IgD-negative memory B cell (primary cell): ENCODE measurements at regions not wholly inside any gene's neighbourhood (a gene's known extent, or its start where the extent isn't known, plus 50 kb on each side); places are given as distances from the start of the nearest gene placed in this dataset.

ENCODE experiments used
- H3K27ac Mint-ChIP-seq, 3 donors: one replicate each; pipeline ENCODE4 v1.8.0; 2020 to 2022; ENCODE audit warnings: mild to moderate bottlenecking in 3 of 3, mixed read lengths in 3 of 3, moderate library complexity in 1 of 3
- H3K27me3 Mint-ChIP-seq: one replicate; pipeline ENCODE4 v1.8.0; 2021; ENCODE audit warnings: mixed read lengths
- H3K36me3 Mint-ChIP-seq: one replicate; pipeline ENCODE4 v1.8.0; 2020; ENCODE audit warnings: mild to moderate bottlenecking, mixed read lengths
- H3K4me1 Mint-ChIP-seq, 3 donors: one replicate each; pipeline ENCODE4 v1.8.0; 2020 to 2022; ENCODE audit warnings: mixed read lengths in 3 of 3, mild to moderate bottlenecking in 1 of 3
- H3K4me3 Mint-ChIP-seq, 4 donors: one replicate each; pipeline ENCODE4 v1.8.0; 2020 to 2022; ENCODE audit warnings: mild to moderate bottlenecking in 4 of 4, mixed read lengths in 4 of 4, moderate library complexity in 3 of 4
- H3K9me3 Mint-ChIP-seq, 3 donors: one replicate each; pipeline ENCODE4 v1.8.0; 2020 to 2021; ENCODE audit warnings: mixed read lengths in 3 of 3, mild to moderate bottlenecking in 1 of 3

- H3K27ac Mint-ChIP-seq = no peak overlapping the region
- H3K9me3 Mint-ChIP-seq = peaks cover 0 to 3% (median 2%) of the 10 kb centered on the region in 3 donors
These were observed 397.0 kb downstream of the METTL15 start for GRCh38 chr11:28505232-28505631.

GRCh38 chr11:28504555-28505110 lies 396.4 kb downstream of the METTL15 start:
- no peaks in the 10 kb centered on the region for H3K4me1 Mint-ChIP-seq
- H3K9me3 Mint-ChIP-seq = peaks cover 0 to 3% (median 2%) of the 10 kb centered on the region in 3 donors
- peaks cover 2% of the 10 kb centered on the region for H3K36me3 Mint-ChIP-seq
- H3K27me3 Mint-ChIP-seq = no peaks in the 10 kb centered on the region
- H3K4me3 Mint-ChIP-seq = no peak overlapping the region
- H3K27ac Mint-ChIP-seq = no peak overlapping the region

More at GRCh38 chr11:28505232-28505631, 397.0 kb downstream of the METTL15 start:
- no peak overlapping the region for H3K4me3 Mint-ChIP-seq
- peaks cover 2% of the 10 kb centered on the region for H3K36me3 Mint-ChIP-seq
- H3K4me1 Mint-ChIP-seq = no peaks in the 10 kb centered on the region
- no peaks in the 10 kb centered on the region for H3K27me3 Mint-ChIP-seq

- Mint-ChIP-seq H3K4me1 (no peaks in the 10 kb centered on the region), H3K36me3 (peaks cover 1% of the 10 kb centered on the region), H3K27me3 (no peaks in the 10 kb centered on the region), H3K9me3 (peaks cover 0 to 2% (median 0%) of the 10 kb centered on the region in 3 donors), H3K27ac (no peak overlapping the region), H3K4me3 (no peak overlapping the region)
These were observed 387.1 kb downstream of the METTL15 start for GRCh38 chr11:28495333-28495732.

GRCh38 chr11:28491431-28491830 lies 383.2 kb downstream of the METTL15 start:
- no peaks in the 10 kb centered on the region for H3K36me3 Mint-ChIP-seq
- H3K27me3 Mint-ChIP-seq = no peaks in the 10 kb centered on the region
- no peaks in the 10 kb centered on the region for H3K4me1 Mint-ChIP-seq
- H3K4me3 Mint-ChIP-seq = no peak overlapping the region
- H3K9me3 Mint-ChIP-seq = peaks cover 0 to 2% (median 0%) of the 10 kb centered on the region in 3 donors
- H3K27ac Mint-ChIP-seq = no peak overlapping the region

GRCh38 chr11:28490773-28491382 lies 382.7 kb downstream of the METTL15 start:
- Mint-ChIP-seq H3K9me3 (peaks cover 0 to under 1% (median 0%) of the 10 kb centered on the region in 3 donors), H3K4me3 (no peak overlapping the region), H3K4me1 (no peaks in the 10 kb centered on the region), H3K27ac (no peak overlapping the region), H3K36me3 (no peaks in the 10 kb centered on the region), H3K27me3 (no peaks in the 10 kb centered on the region)

GRCh38 chr11:28488336-28488735 lies 380.1 kb downstream of the METTL15 start:
- Mint-ChIP-seq H3K9me3 (no peaks in the 10 kb centered on the region), H3K27me3 (no peaks in the 10 kb centered on the region), H3K27ac (no peak overlapping the region), H3K4me3 (no peak overlapping the region), H3K36me3 (no peaks in the 10 kb centered on the region), H3K4me1 (no peaks in the 10 kb centered on the region)

GRCh38 chr11:28483072-28483867 lies 375.1 kb downstream of the METTL15 start:
- Mint-ChIP-seq H3K4me3 (no peak overlapping the region), H3K27ac (no peak overlapping the region), H3K9me3 (no peaks in the 10 kb centered on the region), H3K4me1 (no peaks in the 10 kb centered on the region), H3K36me3 (no peaks in the 10 kb centered on the region), H3K27me3 (no peaks in the 10 kb centered on the region)

GRCh38 chr11:28482666-28483065 lies 374.5 kb downstream of the METTL15 start:
- Mint-ChIP-seq H3K36me3 (no peaks in the 10 kb centered on the region), H3K27ac (no peak overlapping the region), H3K4me3 (no peak overlapping the region), H3K4me1 (no peaks in the 10 kb centered on the region), H3K27me3 (no peaks in the 10 kb centered on the region), H3K9me3 (no peaks in the 10 kb centered on the region)

- Mint-ChIP-seq H3K9me3 (no peaks in the 10 kb centered on the region), H3K36me3 (no peaks in the 10 kb centered on the region), H3K4me3 (no peak overlapping the region), H3K4me1 (no peaks in the 10 kb centered on the region), H3K27ac (no peak overlapping the region), H3K27me3 (no peaks in the 10 kb centered on the region)
These were observed 373.7 kb downstream of the METTL15 start for GRCh38 chr11:28481616-28482480.

GRCh38 chr11:28480406-28480805 lies 372.2 kb downstream of the METTL15 start:
- Mint-ChIP-seq H3K4me1 (no peaks in the 10 kb centered on the region), H3K27me3 (no peaks in the 10 kb centered on the region), H3K9me3 (no peaks in the 10 kb centered on the region), H3K36me3 (no peaks in the 10 kb centered on the region), H3K4me3 (no peak overlapping the region), H3K27ac (no peak overlapping the region)

GRCh38 chr11:28476864-28477263 lies 368.7 kb downstream of the METTL15 start:
- Mint-ChIP-seq H3K4me1 (no peaks in the 10 kb centered on the region), H3K36me3 (no peaks in the 10 kb centered on the region), H3K4me3 (no peak overlapping the region), H3K27me3 (no peaks in the 10 kb centered on the region), H3K9me3 (no peaks in the 10 kb centered on the region), H3K27ac (no peak overlapping the region)

GRCh38 chr11:28476049-28476448 lies 367.9 kb downstream of the METTL15 start:
- H3K36me3 Mint-ChIP-seq = no peaks in the 10 kb centered on the region
- H3K4me3 Mint-ChIP-seq = no peak overlapping the region
- H3K27me3 Mint-ChIP-seq = no peaks in the 10 kb centered on the region
- H3K27ac Mint-ChIP-seq = no peak overlapping the region
- H3K9me3 Mint-ChIP-seq = no peaks in the 10 kb centered on the region
- H3K4me1 Mint-ChIP-seq = no peaks in the 10 kb centered on the region

- no peaks in the 10 kb centered on the region for H3K36me3 Mint-ChIP-seq
- H3K4me3 Mint-ChIP-seq = no peak overlapping the region
- H3K4me1 Mint-ChIP-seq = no peaks in the 10 kb centered on the region
- H3K27me3 Mint-ChIP-seq = no peaks in the 10 kb centered on the region
- H3K27ac Mint-ChIP-seq = no peak overlapping the region
- H3K9me3 Mint-ChIP-seq = peaks cover 0 to 1% (median 0%) of the 10 kb centered on the region in 3 donors
These were observed 364.7 kb downstream of the METTL15 start for GRCh38 chr11:28472904-28473303.

GRCh38 chr11:28471537-28471936 lies 363.3 kb downstream of the METTL15 start:
- Mint-ChIP-seq H3K4me1 (no peaks in the 10 kb centered on the region), H3K27ac (no peak overlapping the region), H3K27me3 (no peaks in the 10 kb centered on the region), H3K4me3 (no peak overlapping the region), H3K36me3 (no peaks in the 10 kb centered on the region), H3K9me3 (peaks cover 0 to 3% (median 0%) of the 10 kb centered on the region in 3 donors)

- no peaks in the 10 kb centered on the region for H3K4me1 Mint-ChIP-seq
- no peak overlapping the region for H3K4me3 Mint-ChIP-seq
- no peak overlapping the region for H3K27ac Mint-ChIP-seq
- no peaks in the 10 kb centered on the region for H3K27me3 Mint-ChIP-seq
- peaks cover 0 to 3% (median 0%) of the 10 kb centered on the region in 3 donors for H3K9me3 Mint-ChIP-seq
- no peaks in the 10 kb centered on the region for H3K36me3 Mint-ChIP-seq
These were observed 362.0 kb downstream of the METTL15 start for GRCh38 chr11:28470180-28470579.
